ENCODE measurements at regions not wholly inside any gene's neighbourhood (a gene's known extent, or its start where the extent isn't known, plus 50 kb on each side); places are given as distances from the start of the nearest gene placed in this dataset.

DNA sequence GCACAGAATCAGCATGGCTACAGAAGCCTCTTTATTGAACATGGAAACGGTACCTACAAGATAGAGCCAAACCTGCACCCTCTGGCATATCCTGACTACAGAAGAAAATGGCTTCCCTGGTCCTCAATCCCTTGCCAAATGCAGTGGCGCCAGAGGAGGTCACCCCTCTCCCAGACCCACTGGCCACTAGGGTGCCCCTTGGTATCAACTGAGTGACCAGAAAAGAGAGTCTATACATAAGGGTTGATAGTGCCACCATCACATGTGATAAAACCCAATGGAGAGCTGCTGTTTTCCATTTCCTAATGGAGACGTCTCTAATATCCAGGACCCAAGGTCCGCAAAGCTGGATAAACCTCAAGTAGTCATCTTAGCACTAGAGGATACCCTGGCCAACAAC, 52.7 kb upstream of the ALK start:
- Histone ChIP-seq H3K9me3 (no peaks in the 10 kb centered on the region), H3K36me3 (no peaks in the 10 kb centered on the region), H3K4me1 (no peaks in the 10 kb centered on the region), H3K4me3 (no peak overlapping the region), H3K27me3 (peaks cover 0 to 4% of the 10 kb centered on the region in 2 donors), H3K27ac (no peak overlapping the region)
- ATAC-seq (no peak), DNase-seq (no peak)
- intact Hi-C loops (cut with DNase I), result no loop called here
- TF ChIP-seq, protein P1, sequence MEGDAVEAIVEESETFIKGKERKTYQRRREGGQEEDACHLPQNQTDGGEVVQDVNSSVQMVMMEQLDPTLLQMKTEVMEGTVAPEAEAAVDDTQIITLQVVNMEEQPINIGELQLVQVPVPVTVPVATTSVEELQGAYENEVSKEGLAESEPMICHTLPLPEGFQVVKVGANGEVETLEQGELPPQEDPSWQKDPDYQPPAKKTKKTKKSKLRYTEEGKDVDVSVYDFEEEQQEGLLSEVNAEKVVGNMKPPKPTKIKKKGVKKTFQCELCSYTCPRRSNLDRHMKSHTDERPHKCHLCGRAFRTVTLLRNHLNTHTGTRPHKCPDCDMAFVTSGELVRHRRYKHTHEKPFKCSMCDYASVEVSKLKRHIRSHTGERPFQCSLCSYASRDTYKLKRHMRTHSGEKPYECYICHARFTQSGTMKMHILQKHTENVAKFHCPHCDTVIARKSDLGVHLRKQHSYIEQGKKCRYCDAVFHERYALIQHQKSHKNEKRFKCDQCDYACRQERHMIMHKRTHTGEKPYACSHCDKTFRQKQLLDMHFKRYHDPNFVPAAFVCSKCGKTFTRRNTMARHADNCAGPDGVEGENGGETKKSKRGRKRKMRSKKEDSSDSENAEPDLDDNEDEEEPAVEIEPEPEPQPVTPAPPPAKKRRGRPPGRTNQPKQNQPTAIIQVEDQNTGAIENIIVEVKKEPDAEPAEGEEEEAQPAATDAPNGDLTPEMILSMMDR (IDR thresholded peaks at IDR 0.05), result no peak

DNA sequence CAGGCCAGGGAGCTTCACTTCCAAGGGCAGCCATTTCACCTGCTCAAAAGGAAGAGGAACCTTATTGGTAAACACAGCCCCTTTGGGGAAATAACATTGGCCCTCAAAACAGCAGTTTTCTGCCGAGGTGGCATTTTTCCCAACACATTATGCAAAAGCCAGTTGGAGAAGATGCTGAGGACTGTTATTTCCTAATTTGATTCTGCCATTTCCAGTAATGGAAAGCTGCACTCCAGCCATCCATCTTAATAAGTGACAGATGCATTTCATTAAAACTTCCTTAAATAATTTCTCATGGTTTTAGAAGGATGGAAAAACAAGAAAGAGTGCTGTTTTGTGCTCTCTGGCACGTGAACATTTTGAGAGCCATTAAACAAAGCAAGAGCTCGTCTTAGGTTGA, 55.9 kb upstream of the ALK start:
- Histone ChIP-seq H3K27me3 (no peaks in the 10 kb centered on the region), H3K27ac (no peak overlapping the region), H3K36me3 (no peaks in the 10 kb centered on the region), H3K9me3 (no peaks in the 10 kb centered on the region), H3K4me1 (no peaks in the 10 kb centered on the region), H3K4me3 (no peak overlapping the region)
- DNase-seq (no peak), ATAC-seq (no peak)
- intact Hi-C loops (cut with DNase I), result no loop called here
- TF ChIP-seq, protein P1 (IDR thresholded peaks at IDR 0.05), result no peak

DNA sequence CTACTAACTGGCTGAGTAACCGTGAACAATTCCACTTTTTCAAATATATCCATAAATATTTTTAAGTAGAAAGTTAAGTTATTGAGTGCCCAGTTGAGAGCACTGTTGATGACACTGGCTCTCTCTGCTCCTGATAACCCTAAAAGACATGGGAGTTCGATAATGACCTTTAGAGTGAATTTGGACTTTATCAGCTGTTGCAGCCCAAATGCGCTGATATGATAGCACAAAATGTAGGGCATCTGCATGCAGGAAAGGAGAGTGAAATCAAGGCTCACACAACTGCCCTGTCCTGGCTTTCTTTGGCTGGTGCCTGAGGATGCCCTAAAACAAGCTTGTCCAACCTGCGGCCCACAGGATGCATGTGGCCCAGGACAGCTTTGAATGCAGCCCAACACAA, 60.0 kb upstream of the ALK start:
- TF ChIP-seq, protein P1 (IDR thresholded peaks at IDR 0.05), result no peak

DNA sequence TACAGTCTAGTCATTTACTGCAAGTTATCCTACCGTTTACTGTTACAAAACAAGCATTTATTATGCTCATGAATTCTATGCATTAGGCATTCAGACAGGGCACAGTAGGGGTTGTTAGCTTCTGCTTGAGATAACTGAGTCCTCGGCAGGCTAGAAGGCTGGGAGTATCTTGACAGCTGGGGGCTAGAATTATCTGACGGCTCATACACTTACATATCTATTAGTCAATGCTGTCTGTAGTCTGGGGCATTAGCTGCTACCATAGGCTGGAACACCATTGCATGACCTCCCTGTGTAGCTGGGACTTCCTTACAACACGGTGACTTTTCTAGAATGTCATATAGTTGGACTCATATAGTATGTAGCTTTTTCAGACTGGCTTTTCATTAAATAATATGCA, 61.9 kb upstream of the ALK start:
- no peaks in the 10 kb centered on the region for H3K36me3 ChIP-seq
- H3K4me3 ChIP-seq, result no peak overlapping the region
- H3K27me3 ChIP-seq, result no peaks in the 10 kb centered on the region
- no peak for DNase-seq
- intact Hi-C loops (cut with DNase I), result no loop called here
- TF ChIP-seq, protein P1 (IDR thresholded peaks at IDR 0.05), result no peak
- H3K4me1 ChIP-seq, result no peaks in the 10 kb centered on the region
- ATAC-seq, result no peak
- H3K9me3 ChIP-seq, result no peaks in the 10 kb centered on the region
- no peak overlapping the region for H3K27ac ChIP-seq

More for the DNA sequence above, 60.0 kb upstream of the ALK start:
- no peaks in the 10 kb centered on the region for H3K9me3 ChIP-seq
- no peaks in the 10 kb centered on the region for H3K27me3 ChIP-seq
- intact Hi-C loops (cut with DNase I), result no loop called here
- no peaks in the 10 kb centered on the region for H3K36me3 ChIP-seq
- H3K27ac ChIP-seq, result no peak overlapping the region
- no peaks in the 10 kb centered on the region for H3K4me1 ChIP-seq
- DNase-seq (no peak), ATAC-seq (no peak)
- no peak overlapping the region for H3K4me3 ChIP-seq

DNA sequence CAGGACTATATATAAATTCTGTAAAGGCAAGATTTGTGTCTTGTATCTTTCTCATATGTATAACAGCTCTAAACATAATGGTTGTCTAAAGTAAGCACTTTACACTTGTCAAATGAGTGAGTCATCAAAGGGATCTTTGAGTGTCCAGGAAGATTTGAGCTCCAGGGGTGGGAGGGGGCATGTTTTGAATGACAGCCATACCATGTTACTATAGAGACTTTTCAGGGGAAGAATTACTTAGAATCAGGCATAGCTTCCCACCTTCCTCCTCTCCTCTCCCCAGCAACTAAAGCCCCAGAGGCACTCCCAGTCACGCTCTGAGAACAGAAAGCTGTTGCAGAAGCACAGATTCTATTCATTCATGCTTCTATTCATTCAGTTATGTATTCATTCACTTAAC, 65.8 kb upstream of the ALK start:
- intact Hi-C loops (cut with DNase I), result no loop called here
- no peak for DNase-seq

More for the DNA sequence above, 65.8 kb upstream of the ALK start:
- no peak overlapping the region for H3K4me3 ChIP-seq
- H3K36me3 ChIP-seq, result no peaks in the 10 kb centered on the region
- H3K4me1 ChIP-seq, result no peaks in the 10 kb centered on the region
- TF ChIP-seq, protein P1 (IDR thresholded peaks at IDR 0.05), result no peak
- H3K27me3 ChIP-seq, result no peaks in the 10 kb centered on the region
- H3K27ac ChIP-seq, result no peak overlapping the region
- ATAC-seq, result peak; percentile 47
- no peaks in the 10 kb centered on the region for H3K9me3 ChIP-seq
